Aorta (tissue), 5 donors: ENCODE measurements at regions not wholly inside any gene's neighbourhood (a gene's known extent, or its start where the extent isn't known, plus 50 kb on each side); places are given as distances from the start of the nearest gene placed in this dataset.

ENCODE experiments used
- ATAC-seq: fragments of 200-7000 bp; cut with Tn5 transposase; one replicate; pipeline ENCODE4 v1.9.1; 2022; ENCODE audit warnings: moderate library complexity; ENCODE audit not compliant: low FRiP score
- DNase-seq, 2 donors: peaks; one replicate each; pipeline ENCODE4 v3.0.0-alpha.2; 2020
- H3K27ac ChIP-seq, 2 donors: one replicate each; pipeline ENCODE4 v1.5.1; 2013; ENCODE audit warnings: low read length in 2 of 2, mild to moderate bottlenecking in 2 of 2, moderate library complexity in 2 of 2, control low read depth in 1 of 2, inconsistent platforms in 1 of 2, low read depth in 1 of 2
- H3K27me3 ChIP-seq, 2 donors: one replicate each; pipeline ENCODE4 v1.6.1; 2013; ENCODE audit warnings: control low read depth in 1 of 2, low read length in 1 of 2, mild to moderate bottlenecking in 1 of 2, moderate library complexity in 1 of 2; ENCODE audit not compliant: insufficient read depth in 2 of 2, control insufficient read depth in 1 of 2
- H3K36me3 ChIP-seq, 2 donors: one replicate each; pipeline ENCODE4 v1.6.1; 2013; ENCODE audit warnings: control low read depth in 1 of 2, low read length in 1 of 2, mild to moderate bottlenecking in 1 of 2; ENCODE audit not compliant: insufficient read depth in 2 of 2, control insufficient read depth in 1 of 2
- H3K4me1 ChIP-seq, 2 donors: one replicate each; pipeline ENCODE4 v1.6.1; 2013; ENCODE audit warnings: low read length in 2 of 2, control low read depth in 1 of 2, mild to moderate bottlenecking in 1 of 2, moderate library complexity in 1 of 2; ENCODE audit not compliant: insufficient read depth in 2 of 2, control insufficient read depth in 1 of 2
- H3K4me3 ChIP-seq, 2 donors: one replicate each; pipeline ENCODE4 v1.5.1; 2013; ENCODE audit warnings: low read length in 2 of 2, control low read depth in 1 of 2, mild to moderate bottlenecking in 1 of 2
- H3K9me3 ChIP-seq: one replicate; pipeline ENCODE4 v1.6.1; 2013; ENCODE audit warnings: mild to moderate bottlenecking, low read length; ENCODE audit not compliant: control insufficient read depth
- WGBS, 2 donors: extraction: QIAGEN DNeasy Blood & Tissue Kit; methylation state at CpG; one replicate each; pipeline ENCODE4 v1.1.7; 2013; 5-methylcytosine and 5-hydroxymethylcytosine counted together
- intact Hi-C, 2 donors: fragments of 100-400 bp; cut with DNase I; formaldehyde crosslinking; loops; one replicate each; pipeline versions ENCODE4 v1.14.2 to v1.15.0; 2022
- donor health status: healthy with polysubstance abuse.
- donor health status: Bipolar disorder and iron deficiency.
- donor health status: DM: no; HTN: no; CAD: no.
- donor health status: DM: no; HTN: no; CAD: no.
- donor health status: DM: yes; HTN: yes; CAD: no.

DNA sequence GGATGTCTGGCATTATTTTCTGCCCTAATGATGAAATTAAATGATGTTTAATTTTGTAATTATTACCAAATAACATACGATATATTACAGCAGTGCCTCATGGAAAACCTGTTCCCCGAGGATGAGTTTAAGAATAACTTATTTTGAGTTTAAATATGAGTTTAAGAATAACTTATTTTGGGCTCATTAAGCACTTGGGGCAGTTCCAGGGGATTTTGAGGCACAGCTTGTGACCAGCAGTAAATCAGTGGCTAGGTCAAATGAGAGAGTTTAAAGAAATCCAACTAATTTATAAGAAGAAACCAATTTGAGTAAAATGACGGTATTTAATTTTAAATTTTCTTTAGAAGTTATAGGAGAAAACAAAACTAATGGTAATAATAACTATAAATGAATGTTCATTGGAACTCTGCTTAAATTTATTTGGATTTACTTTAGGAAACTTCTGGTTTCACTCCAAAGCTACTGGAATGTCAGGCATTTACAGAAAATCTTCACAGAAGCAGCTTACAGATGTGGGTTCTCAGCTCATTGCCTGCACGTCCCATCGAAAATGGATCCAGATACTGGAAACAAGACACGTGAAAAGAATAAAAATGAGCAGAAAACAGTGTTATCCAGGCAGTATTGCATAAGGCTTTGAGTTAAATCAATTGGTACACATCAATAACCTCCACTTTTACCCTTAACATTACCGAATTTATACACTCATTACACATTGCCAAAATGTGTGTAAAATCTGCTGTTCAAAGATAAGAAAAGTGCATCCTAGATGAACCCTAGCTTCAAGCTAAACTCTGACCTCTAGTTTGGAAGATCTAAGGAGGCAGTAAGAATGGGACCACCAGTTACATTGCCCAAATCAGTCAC lies 784.5 kb upstream of the IGFBP3 start:
- intact Hi-C loops: no loop called here
- 66 to 70% methylated on average over 7 of the region's 7 CpGs for WGBS, 2 donors
- H3K4me3 ChIP-seq: no peak overlapping the region
- DNase-seq (no peak), ATAC-seq (no peak)
- no peaks in the 10 kb centered on the region for H3K4me1 ChIP-seq
- no peak overlapping the region for H3K27ac ChIP-seq
- H3K9me3 ChIP-seq: no peaks in the 10 kb centered on the region
- H3K36me3 ChIP-seq: no peaks in the 10 kb centered on the region
- no peaks in the 10 kb centered on the region for H3K27me3 ChIP-seq

DNA sequence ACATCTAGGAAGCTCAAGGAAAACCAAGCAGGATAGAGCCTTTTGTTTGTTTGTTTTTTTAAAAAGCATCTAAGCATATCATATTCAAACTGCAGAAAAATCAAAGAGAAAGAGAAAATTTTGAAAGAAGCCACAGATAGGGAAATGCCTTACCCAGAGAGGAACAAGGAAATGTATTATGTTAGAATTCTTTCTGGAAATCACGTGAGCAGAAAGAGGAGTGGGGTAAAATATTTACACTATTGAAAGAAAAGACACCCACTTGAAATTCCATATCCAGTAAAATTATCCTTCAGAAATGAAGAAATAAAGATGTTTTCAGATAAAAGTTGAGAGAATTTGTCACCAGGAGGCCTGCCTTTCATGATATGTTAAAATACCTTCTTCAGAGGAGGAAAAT lies 775.7 kb upstream of the IGFBP3 start:
- no peaks in the 10 kb centered on the region for H3K36me3 ChIP-seq
- H3K4me1 ChIP-seq: no peaks in the 10 kb centered on the region
- H3K9me3 ChIP-seq: no peaks in the 10 kb centered on the region
- no peak for DNase-seq
- no peak overlapping the region for H3K27ac ChIP-seq
- intact Hi-C loops: no loop called here
- no peak overlapping the region for H3K4me3 ChIP-seq
- no peaks in the 10 kb centered on the region for H3K27me3 ChIP-seq
- no peak for ATAC-seq
- 73 to 76% methylated on average over 1 of the region's 1 CpG for WGBS, 2 donors

DNA sequence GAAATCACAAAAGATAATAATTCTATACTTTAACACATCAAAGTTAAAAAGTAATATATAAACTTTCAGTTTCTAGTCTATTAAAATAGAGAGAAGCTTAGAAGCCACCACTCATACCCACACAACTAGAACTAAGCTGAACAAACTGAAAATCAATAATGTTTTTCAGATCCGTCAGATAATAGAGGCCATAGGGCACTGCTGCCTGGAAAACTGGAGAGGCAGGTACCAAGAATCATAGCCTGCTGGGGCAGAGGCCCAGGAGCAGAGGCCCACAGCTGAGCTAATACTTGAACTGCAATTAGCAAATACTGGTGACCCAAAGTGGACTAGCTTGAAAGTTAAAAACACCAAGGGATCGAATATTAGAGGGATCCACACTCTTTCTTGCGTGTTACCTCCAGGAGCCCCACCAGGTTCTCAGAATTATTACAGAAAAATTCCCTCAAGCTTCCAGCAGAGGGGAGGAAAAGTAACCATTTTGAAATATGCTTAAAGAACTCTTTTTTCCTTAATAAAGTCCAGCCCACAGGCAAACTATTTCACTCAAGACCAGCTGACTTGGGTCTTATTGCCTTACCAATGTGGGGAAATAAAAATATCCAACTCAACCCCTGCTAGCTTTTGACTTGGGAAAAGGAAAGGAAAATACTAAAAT lies 774.1 kb upstream of the IGFBP3 start:
- intact Hi-C loops: no loop called here
- Histone ChIP-seq H3K9me3 (no peaks in the 10 kb centered on the region), H3K36me3 (no peaks in the 10 kb centered on the region), H3K27ac (no peak overlapping the region), H3K4me3 (no peak overlapping the region), H3K27me3 (no peaks in the 10 kb centered on the region), H3K4me1 (no peaks in the 10 kb centered on the region)
- 77 to 91% methylated on average over 3 of the region's 3 CpGs for WGBS, 2 donors
- DNase-seq: no peak
- no peak for ATAC-seq

- H3K27ac ChIP-seq: no peak overlapping the region
- DNase-seq: no peak
- intact Hi-C loops: no loop called here
- no peaks in the 10 kb centered on the region for H3K9me3 ChIP-seq
- no peak overlapping the region for H3K4me3 ChIP-seq
- H3K27me3 ChIP-seq: no peaks in the 10 kb centered on the region
- ATAC-seq: no peak
- no peaks in the 10 kb centered on the region for H3K36me3 ChIP-seq
- no peaks in the 10 kb centered on the region for H3K4me1 ChIP-seq
- 67 to 68% methylated on average over 5 of the region's 5 CpGs for WGBS, 2 donors
Measured at GRCh38 chr7:46694058-46694457, 773.0 kb upstream of the IGFBP3 start.

DNA sequence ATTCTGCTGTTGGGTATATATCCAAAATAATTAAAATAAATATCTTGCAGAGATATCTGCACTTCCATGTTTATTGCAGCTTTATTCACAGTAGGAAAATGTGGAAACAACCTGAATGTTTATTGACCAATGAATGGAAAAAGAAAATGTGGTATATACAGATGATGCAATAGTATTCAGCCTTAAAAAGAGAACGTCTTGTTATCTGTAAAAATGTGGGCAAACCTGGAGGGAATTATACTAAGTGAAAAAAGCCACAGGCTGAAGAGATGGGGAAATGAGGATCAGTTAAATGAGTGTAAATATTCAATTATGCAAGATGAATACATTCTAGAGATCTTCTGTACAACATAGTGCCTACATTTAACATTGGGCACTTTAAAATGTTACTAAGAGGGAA lies 766.1 kb upstream of the IGFBP3 start:
- ATAC-seq (no peak), DNase-seq (no peak)
- peaks cover 0 to 2% of the 10 kb centered on the region in 2 donors for H3K4me1 ChIP-seq
- H3K4me3 ChIP-seq: no peak overlapping the region
- WGBS, 2 donors: 78 to 83% methylated on average over 1 of the region's 1 CpG
- no peaks in the 10 kb centered on the region for H3K36me3 ChIP-seq
- no peak overlapping the region for H3K27ac ChIP-seq
- H3K9me3 ChIP-seq: no peaks in the 10 kb centered on the region
- no peaks in the 10 kb centered on the region for H3K27me3 ChIP-seq
- intact Hi-C loops: loop anchor here in 1 of 2 donors (10.0 kb wide), 1 partner anchor 398 kb away; no protein-coding TSS in a partner anchor

DNA sequence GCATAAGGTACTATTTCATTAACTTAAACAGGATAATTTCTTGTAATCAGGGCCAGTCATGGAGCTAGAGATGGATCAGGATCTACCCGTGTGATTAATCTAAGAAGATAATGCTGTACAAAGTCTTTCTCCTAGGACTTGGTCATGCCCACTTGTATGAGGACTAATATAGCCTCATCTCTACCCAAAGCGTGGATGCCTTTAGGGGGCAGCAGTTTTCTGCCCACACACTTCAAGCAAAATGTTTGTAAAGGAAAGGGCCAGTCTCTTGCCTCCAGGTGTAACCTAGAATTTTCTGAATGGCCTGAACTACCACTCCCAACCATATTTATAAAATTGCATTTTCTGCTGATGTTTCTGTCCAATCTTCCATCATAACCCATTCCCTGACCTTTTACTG lies 764.0 kb upstream of the IGFBP3 start:
- WGBS, 2 donors: 75 to 79% methylated on average over 2 of the region's 2 CpGs
- no peaks in the 10 kb centered on the region for H3K27me3 ChIP-seq
- DNase-seq: no peak
- intact Hi-C loops: loop anchor here in 1 of 2 donors (10.0 kb wide), 1 partner anchor 400 kb away; no protein-coding TSS in a partner anchor
- H3K9me3 ChIP-seq: no peaks in the 10 kb centered on the region
- no peak overlapping the region for H3K27ac ChIP-seq
- H3K4me3 ChIP-seq: no peak overlapping the region
- ATAC-seq: no peak
- peaks cover 0 to 4% of the 10 kb centered on the region in 2 donors for H3K4me1 ChIP-seq
- no peaks in the 10 kb centered on the region for H3K36me3 ChIP-seq

- no peak for DNase-seq
- no peaks in the 10 kb centered on the region for H3K9me3 ChIP-seq
- no peaks in the 10 kb centered on the region for H3K36me3 ChIP-seq
- WGBS, 2 donors: 45 to 53% methylated on average over 7 of the region's 7 CpGs
- intact Hi-C loops: loop anchor here in 1 of 2 donors (10.0 kb wide), 1 partner anchor 402 kb away; no protein-coding TSS in a partner anchor
- H3K27me3 ChIP-seq: no peaks in the 10 kb centered on the region
- ATAC-seq: peak; percentile 26
- no peak overlapping the region for H3K27ac ChIP-seq
- peaks cover 0 to 4% of the 10 kb centered on the region in 2 donors for H3K4me1 ChIP-seq
- H3K4me3 ChIP-seq: no peak overlapping the region
Measured at GRCh38 chr7:46682836-46683624, 762.0 kb upstream of the IGFBP3 start.

- intact Hi-C loops: loop anchor here in 1 of 2 donors (10.0 kb wide), 1 partner anchor 403 kb away; no protein-coding TSS in a partner anchor
- ATAC-seq: peak; percentile 30
- DNase-seq: peak in 1 of 2 donors; percentile 73
- Histone ChIP-seq H3K36me3 (no peaks in the 10 kb centered on the region), H3K4me3 (no peak overlapping the region), H3K27me3 (no peaks in the 10 kb centered on the region), H3K4me1 (peaks cover 0 to 4% of the 10 kb centered on the region in 2 donors), H3K9me3 (no peaks in the 10 kb centered on the region), H3K27ac (no peak overlapping the region)
- WGBS, 2 donors: 38 to 41% methylated on average over 12 of the region's 12 CpGs
Measured at GRCh38 chr7:46681865-46682503, 760.9 kb upstream of the IGFBP3 start.
